Medulla oblongata (tissue), 1 donor: ENCODE measurements at regions not wholly inside any gene's neighbourhood (a gene's known extent, or its start where the extent isn't known, plus 50 kb on each side); places are given as distances from the start of the nearest gene placed in this dataset.
A peak's percentile ranks its signal among the peaks of the same experiment; 100 is the strongest.

Experiments used
- DNase-seq: peaks from one replicate; pipeline ENCODE4 v3.0.0-alpha.2; 2015; ENCODE audit errors: extremely low spot score

GRCh38 chr1:75984781-75985180 is 52.6 kb upstream of the ASB17 start:
- no peak for DNase-seq

- DNase-seq, result no peak
These were observed 53.6 kb upstream of the ASB17 start for GRCh38 chr1:75985827-75986226.

GRCh38 chr1:75986478-75986877 is 54.3 kb upstream of the ASB17 start:
- DNase-seq, result no peak

- DNase-seq, result no peak
These were observed 56.9 kb upstream of the ASB17 start for GRCh38 chr1:75989121-75989520.

GRCh38 chr1:75990686-75991085 is 58.5 kb upstream of the ASB17 start:
- DNase-seq, result no peak

- DNase-seq, result peak; percentile 95
These were observed 59.4 kb upstream of the ASB17 start for GRCh38 chr1:75991497-75992114.

DNA sequence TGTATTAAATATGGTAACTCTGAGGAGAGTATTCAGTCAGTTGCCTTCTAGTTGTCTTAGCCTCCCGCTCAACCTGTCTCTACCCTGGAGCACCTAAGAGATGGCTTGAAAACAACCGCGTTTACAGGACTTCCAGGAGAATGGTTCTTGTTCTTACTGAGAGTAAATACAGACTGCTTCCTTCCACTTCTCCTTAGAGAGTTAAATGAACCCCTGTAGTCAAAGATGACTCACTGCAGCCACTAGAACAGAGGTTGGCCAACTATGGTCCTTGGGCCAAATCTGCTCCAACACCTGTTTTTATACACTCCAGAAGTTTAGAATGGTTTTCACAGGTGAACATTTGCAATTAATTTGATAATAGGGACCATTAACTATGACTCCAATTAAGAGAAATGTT is 60.1 kb upstream of the ASB17 start:
- no peak for DNase-seq

DNA sequence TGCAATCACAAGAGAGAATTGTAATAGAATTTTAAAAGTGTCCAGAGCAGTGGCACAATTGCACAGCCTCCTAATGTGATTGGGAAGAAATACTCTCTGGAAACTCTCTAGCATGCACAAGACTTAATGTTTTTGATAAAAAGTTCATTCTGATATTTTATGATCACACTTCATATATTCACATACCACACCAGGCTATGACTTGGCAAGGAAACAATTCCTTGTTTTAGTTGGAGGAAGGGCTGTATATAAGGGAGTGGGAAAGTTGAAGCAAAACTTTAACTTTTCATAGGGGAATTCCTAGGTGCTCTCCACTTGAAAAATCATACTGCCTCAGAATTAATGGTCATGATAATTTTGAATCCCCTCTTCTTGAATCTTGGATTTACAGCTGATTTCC is 61.5 kb upstream of the ASB17 start:
- no peak for DNase-seq

- DNase-seq, result no peak
These were observed 64.0 kb upstream of the ASB17 start for GRCh38 chr1:75996196-75996595.

- no peak for DNase-seq
These were observed 66.8 kb upstream of the ASB17 start for GRCh38 chr1:75999034-75999433.

GRCh38 chr1:76003946-76004345 is 70.6 kb upstream of the ST6GALNAC3 start:
- DNase-seq, result no peak

DNA sequence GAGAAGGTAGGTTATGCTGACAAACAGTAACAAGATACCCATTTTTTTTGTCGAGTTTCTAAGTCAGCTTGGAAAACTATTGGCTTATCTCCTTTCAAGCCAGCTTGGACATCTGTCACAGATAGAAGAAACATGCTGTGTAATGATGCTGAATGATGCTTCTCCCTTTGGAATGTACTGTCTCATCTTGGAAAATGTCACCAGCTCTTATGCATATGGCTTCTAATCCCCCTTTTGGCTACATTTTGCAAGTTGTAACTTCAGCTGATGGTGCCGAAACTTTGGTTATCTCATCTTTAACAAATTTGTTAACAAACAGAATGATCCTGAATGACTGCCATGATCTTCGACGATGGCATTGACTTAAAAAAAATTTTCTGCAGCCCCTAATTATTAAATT is 68.8 kb upstream of the ST6GALNAC3 start:
- no peak for DNase-seq

- no peak for DNase-seq
These were observed 68.3 kb upstream of the ST6GALNAC3 start for GRCh38 chr1:76006234-76006633.

DNA sequence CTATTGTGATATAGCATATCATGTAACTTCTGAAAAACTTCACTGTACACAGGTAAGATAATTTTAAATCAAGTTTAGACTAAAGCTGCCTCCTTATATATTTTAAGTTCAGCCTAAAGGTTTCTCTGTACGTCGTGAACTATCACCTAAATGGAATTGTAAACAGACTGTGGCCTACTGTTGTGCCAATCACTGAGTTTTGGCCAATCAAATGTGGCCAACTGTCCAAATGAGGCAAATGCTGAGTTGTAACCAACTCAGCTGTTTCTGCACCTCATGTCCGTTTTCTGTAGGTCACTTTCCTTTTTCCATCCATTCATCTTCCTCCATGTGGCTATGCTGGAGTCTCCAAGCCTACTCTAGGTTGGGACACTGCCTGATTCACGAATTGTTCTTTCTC is 63.7 kb upstream of the ST6GALNAC3 start:
- no peak for DNase-seq

DNA sequence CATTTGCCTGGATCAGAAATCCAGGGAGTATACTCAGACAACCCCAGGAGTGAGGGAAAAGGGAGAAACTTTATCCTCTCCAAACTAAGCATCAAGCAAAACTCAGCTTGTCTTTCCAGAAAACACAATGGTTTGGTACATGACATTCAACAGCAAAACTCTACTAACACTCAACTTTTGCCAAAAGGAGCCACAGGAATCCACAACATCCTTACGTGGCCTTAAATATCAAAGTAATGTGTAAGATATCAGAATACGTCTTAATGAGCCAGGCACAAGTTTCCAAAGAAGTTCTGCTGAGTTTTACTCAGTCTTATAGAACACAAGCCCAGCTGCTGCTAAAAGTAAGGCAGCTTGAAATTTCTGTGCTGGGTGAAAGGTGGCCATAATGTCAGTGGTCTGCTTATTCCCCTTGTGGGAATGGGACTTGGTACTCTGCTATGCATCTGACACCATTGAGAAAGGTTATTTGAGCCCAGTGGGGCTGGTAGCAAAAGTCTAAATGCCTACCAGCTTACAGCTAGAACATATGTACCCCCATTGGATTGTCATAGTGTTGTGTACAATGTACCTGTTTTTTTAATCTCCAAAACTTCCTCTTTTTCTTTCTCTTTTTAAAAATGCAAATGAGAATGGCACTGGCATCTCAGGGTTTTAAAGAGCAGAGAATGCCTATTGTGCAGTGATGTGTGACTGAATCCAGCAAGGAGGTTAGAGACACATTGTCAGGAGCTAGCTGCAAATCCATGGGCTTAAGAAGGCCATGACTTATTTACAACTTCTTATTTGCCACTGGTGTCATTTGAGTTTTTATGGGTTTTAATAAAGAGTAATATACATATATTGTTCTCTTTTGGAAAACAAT is 62.0 kb upstream of the ST6GALNAC3 start:
- DNase-seq, result no peak

DNA sequence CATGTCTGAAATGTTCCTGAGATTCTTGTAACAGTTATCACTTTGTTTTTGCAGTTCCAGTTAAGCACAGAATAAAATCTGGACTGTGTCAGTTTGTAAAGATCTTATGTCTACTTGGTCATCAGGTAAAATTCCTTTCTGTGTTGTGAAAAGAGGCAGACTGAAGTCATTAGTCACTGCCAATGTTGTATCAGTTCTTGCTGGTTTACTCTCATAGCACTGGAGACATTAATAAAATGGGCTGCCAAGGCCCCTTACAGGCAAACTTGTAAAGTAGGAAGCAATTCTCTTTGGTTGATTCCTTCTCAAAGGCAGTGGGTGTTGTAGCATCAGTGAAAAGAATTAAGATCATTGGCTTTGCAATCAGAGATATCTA is 61.4 kb upstream of the ST6GALNAC3 start:
- no peak for DNase-seq

GRCh38 chr1:76015478-76016103 is 59.0 kb upstream of the ST6GALNAC3 start:
- no peak for DNase-seq

- DNase-seq, result no peak
These were observed 56.5 kb upstream of the ST6GALNAC3 start for GRCh38 chr1:76018045-76018444.

DNA sequence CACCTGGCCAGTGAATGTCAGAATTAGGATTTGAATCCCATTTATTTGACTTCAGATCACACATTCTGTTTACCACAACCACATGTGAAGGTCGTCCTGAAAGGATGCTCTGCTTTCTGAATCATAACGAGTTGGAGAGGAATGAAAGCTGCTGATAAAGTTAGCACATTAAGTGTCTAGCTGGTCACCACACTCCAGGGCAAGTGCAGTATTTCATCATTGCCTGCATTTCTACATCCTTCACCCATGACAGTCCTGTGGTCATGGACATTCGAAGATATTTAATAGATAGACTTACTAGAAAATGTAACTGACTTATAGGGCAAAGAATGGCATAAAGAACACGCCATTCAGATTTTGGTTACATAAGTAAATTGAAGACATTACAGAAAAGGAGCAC is 52.7 kb upstream of the ST6GALNAC3 start:
- no peak for DNase-seq

GRCh38 chr1:76023669-76024435 is 50.7 kb upstream of the ST6GALNAC3 start:
- no peak for DNase-seq
